ENCODE measurements at regions not wholly inside any gene's neighbourhood (a gene's known extent, or its start where the extent isn't known, plus 50 kb on each side); places are given as distances from the start of the nearest gene placed in this dataset.

DNA sequence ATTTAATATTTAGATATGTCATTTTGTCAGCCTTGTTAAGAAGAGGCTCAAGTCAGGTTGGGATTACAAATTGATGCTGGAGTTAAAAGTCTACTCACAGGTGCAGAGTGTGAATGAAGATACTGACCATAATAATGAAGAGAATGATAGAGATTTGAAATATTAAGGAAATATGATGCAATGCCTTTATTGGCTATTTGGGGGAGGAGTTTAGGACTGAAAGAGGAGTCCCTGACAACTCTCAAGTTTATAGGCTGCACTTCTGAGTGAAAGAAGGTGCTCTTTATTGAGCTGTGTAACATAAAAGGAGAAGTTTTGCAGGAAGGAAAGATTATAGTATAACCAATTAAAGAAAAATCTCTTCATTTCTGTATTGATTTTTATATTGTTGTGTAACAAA lies 827.7 kb upstream of the PCDH9 start (continued):
- no peak for TF ChIP-seq CBX3 (IDR thresholded peaks at IDR 0.05; ENCODE audit: borderline replicate concordance, low read depth)
- TF ChIP-seq NBN (IDR thresholded peaks at IDR 0.05), result no peak
- TF ChIP-seq ESRRA (IDR thresholded peaks at IDR 0.05; ENCODE audit: low read length), result no peak
- TF ChIP-seq IRF4 (IDR thresholded peaks at IDR 0.05; ENCODE audit: low read depth, low read length), result no peak

DNA sequence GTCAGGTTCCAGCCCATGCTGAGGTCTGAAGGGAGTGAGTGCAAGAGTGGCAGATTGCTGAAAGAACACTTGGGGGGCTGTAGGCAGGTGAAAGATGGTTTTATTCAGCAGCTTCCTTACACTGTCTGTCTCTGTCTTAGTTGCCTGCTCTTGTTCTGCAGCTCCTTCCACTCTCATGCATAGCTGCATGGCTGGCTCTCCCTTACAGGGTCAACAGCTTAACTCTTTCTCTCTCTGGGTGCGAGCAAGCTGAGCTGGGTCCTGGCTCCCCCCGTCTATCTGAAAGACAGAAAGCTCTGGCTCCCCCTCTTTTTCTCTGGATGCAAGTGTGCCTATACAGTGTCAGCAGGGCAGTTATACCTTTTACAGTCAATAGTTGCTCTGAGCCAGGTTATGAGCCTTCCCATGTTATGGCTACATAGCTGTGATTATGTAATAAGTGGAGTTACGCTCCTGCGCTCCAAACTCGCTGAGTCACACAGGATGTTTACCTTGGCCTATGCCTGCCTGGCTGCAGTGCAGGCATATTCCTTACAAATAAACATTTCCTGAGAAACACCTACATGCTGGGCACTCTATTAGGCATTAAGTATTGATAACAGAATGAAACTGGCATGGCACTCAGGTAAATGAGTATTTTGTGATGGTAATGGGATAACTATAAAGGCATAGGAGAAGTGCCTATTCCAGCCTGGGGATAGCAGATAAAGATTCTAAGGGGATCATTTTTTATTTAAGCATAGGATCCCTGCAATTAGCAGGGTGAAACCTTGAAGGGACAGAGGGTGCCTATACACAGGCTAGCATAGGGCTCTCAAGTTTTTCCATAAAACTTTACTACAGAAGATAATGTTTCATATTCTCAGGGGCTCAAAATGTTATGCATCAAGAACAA lies 826.9 kb upstream of the PCDH9 start:
- ChIA-PET POLR2A (no interaction called here), CTCF (interaction anchor here (0.6 kb wide), 1 partner anchor 799 kb away, joined by 3 read pairs; no protein-coding TSS in a partner anchor), RAD21 (ENCODE audit: unreplicated experiment) (no interaction called here), SMC1A (ENCODE audit: uncharacterized antibody, unreplicated experiment) (no interaction called here)
- Histone ChIP-seq H3K27me3 (replicated peaks in 1 of 2; ENCODE audit: control insufficient read depth in 2 of 2, insufficient read depth in 2 of 2, low read length in 1 of 2) (no peaks in the 10 kb centered on the region), H3K4me3 (no peak overlapping the region), H3K27ac (ENCODE audit: control insufficient read depth, insufficient read depth) (no peak overlapping the region), H4K20me1 (ENCODE audit: control insufficient read depth, insufficient read depth) (no peaks in the 10 kb centered on the region), H3K79me2 (ENCODE audit: control insufficient read depth, insufficient read depth, low read length) (no peaks in the 10 kb centered on the region), H3K4me2 (ENCODE audit: control insufficient read depth, insufficient read depth) (no peak overlapping the region), H3K9me3 (replicated peaks; ENCODE audit: control insufficient read depth, insufficient read depth, low read length) (no peaks in the 10 kb centered on the region), H3K36me3 (ENCODE audit: control insufficient read depth in 2 of 2, insufficient read depth in 2 of 2, low read length in 1 of 2) (no peaks in the 10 kb centered on the region), H2AFZ (ENCODE audit: control insufficient read depth, low read depth, low read length) (no peak overlapping the region), H3K9ac (ENCODE audit: control insufficient read depth, insufficient read depth, low read length) (no peak overlapping the region), H3K4me1 (ENCODE audit: control insufficient read depth, insufficient read depth, low read length) (no peaks in the 10 kb centered on the region)
- intact Hi-C loops (cut with micrococcal nuclease; ENCODE audit: unreplicated experiment) (no loop called here), in situ Hi-C loops (cut with MboI) (no loop called here)
- WGBS (ENCODE audit: insufficient coverage, insufficient replicate concordance, low lambda C conversion rate, missing lambda C conversion rate), result 48% methylated on average over 5 of the region's 5 CpGs
- no peak for ATAC-seq
- no peak for FAIRE-seq
- DNase-seq (ENCODE audit: low read depth, low spot score), result no peak
- BruUV-seq (replicated peaks), result no TSS peak
- TF ChIP-seq STAT3 (IDR thresholded peaks at IDR 0.05; ENCODE audit: low read depth, low read length), result no peak
- TF ChIP-seq ZNF274 (IDR thresholded peaks at IDR 0.05; ENCODE audit: insufficient read depth, insufficient read length), result no peak
- TF ChIP-seq, protein P1, sequence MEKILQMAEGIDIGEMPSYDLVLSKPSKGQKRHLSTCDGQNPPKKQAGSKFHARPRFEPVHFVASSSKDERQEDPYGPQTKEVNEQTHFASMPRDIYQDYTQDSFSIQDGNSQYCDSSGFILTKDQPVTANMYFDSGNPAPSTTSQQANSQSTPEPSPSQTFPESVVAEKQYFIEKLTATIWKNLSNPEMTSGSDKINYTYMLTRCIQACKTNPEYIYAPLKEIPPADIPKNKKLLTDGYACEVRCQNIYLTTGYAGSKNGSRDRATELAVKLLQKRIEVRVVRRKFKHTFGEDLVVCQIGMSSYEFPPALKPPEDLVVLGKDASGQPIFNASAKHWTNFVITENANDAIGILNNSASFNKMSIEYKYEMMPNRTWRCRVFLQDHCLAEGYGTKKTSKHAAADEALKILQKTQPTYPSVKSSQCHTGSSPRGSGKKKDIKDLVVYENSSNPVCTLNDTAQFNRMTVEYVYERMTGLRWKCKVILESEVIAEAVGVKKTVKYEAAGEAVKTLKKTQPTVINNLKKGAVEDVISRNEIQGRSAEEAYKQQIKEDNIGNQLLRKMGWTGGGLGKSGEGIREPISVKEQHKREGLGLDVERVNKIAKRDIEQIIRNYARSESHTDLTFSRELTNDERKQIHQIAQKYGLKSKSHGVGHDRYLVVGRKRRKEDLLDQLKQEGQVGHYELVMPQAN (conservative IDR thresholded peaks at IDR 0.05), result no peak
- TF ChIP-seq BHLHE40 (IDR thresholded peaks at IDR 0.05; ENCODE audit: borderline replicate concordance in 1 of 2, low read depth in 2 of 2, low read length in 1 of 2), result no peak
- TF ChIP-seq, protein P2, sequence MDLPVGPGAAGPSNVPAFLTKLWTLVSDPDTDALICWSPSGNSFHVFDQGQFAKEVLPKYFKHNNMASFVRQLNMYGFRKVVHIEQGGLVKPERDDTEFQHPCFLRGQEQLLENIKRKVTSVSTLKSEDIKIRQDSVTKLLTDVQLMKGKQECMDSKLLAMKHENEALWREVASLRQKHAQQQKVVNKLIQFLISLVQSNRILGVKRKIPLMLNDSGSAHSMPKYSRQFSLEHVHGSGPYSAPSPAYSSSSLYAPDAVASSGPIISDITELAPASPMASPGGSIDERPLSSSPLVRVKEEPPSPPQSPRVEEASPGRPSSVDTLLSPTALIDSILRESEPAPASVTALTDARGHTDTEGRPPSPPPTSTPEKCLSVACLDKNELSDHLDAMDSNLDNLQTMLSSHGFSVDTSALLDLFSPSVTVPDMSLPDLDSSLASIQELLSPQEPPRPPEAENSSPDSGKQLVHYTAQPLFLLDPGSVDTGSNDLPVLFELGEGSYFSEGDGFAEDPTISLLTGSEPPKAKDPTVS (IDR thresholded peaks at IDR 0.05; ENCODE audit: low read depth, low read length), result no peak
- no peak for TF ChIP-seq TCF3 (IDR thresholded peaks at IDR 0.05; ENCODE audit: borderline replicate concordance, insufficient read depth, low read depth, low read length)
- TF ChIP-seq, protein P3, sequence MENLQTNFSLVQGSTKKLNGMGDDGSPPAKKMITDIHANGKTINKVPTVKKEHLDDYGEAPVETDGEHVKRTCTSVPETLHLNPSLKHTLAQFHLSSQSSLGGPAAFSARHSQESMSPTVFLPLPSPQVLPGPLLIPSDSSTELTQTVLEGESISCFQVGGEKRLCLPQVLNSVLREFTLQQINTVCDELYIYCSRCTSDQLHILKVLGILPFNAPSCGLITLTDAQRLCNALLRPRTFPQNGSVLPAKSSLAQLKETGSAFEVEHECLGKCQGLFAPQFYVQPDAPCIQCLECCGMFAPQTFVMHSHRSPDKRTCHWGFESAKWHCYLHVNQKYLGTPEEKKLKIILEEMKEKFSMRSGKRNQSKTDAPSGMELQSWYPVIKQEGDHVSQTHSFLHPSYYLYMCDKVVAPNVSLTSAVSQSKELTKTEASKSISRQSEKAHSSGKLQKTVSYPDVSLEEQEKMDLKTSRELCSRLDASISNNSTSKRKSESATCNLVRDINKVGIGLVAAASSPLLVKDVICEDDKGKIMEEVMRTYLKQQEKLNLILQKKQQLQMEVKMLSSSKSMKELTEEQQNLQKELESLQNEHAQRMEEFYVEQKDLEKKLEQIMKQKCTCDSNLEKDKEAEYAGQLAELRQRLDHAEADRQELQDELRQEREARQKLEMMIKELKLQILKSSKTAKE (IDR thresholded peaks at IDR 0.05; ENCODE audit: low read depth, poor library complexity, severe bottlenecking), result no peak
- no peak for TF ChIP-seq SUPT20H (IDR thresholded peaks at IDR 0.05; ENCODE audit: borderline replicate concordance, control insufficient read depth, low read depth, low read length)
- TF ChIP-seq SRF (IDR thresholded peaks at IDR 0.05; ENCODE audit: low read depth in 2 of 2, low read length in 2 of 2), result no peak
- no peak for TF ChIP-seq PML (IDR thresholded peaks at IDR 0.05; ENCODE audit: low read length)
- TF ChIP-seq EED (IDR thresholded peaks at IDR 0.05; ENCODE audit: low read depth), result no peak
- no peak for TF ChIP-seq GABPA (IDR thresholded peaks at IDR 0.05; ENCODE audit: low read depth)
